ENCODE measurements at regions not wholly inside any gene's neighbourhood (a gene's known extent, or its start where the extent isn't known, plus 50 kb on each side); places are given as distances from the start of the nearest gene placed in this dataset.
"Not testable (repeated sequence)": the region's sequence is repeated elsewhere in the genome, so short reads cannot be mapped to it uniquely, and the experiment has no call there.

DNA sequence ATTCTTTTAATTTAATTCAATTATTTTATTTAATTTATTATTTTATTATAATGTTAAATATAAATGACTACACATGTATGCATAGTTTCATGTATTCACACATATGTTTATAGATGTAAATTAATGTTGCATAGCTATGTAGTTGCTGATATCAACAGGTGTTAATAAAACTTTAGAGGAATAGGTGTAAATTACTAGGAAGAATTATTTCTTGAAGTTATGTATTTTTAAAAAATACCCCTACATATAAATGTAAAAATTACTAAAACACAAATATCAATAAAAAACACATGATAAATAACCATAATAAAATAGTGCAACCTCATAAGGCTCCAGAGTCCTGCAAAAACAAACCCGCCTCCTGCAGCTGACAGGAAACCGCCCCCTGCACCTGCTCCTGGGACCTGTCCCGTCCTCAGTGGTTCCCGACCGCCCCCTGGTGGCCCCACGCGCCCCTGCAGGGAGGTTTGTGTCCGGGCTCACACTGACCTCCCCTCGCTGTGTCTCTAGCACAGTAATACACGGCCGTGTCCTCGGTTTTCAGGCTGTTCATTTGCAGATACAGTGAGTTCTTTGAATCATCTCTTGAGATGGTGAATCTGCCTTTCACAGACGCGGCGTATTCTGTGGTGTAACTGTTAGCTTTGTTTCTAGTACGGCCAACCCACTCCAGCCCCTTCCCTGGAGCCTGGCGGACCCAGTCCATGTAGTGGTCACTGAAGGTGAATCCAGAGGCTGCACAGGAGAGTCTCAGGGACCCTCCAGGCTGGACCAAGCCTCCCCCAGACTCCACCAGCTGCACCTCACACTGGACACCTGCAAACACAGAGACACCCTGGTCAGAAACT, 1264.0 kb downstream of the TMEM121 start:
- Mint-ChIP-seq H3K27me3 (peaks cover 2 to 9% (median 4%) of the 10 kb centered on the region in 5 donors), H3K4me1 (peaks cover 8 to 27% (median 17%) of the 10 kb centered on the region in 4 donors), H3K36me3 (no peaks in the 10 kb centered on the region), H3K4me3 (peak overlapping the region in 4 of 10 donors; percentile 13 to 50 (median 19)), H3K27ac (no peak overlapping the region), H3K9me3 (no peaks in the 10 kb centered on the region)
- ATAC-seq (peak; percentile 82 to 87), DNase-seq (peak; percentile 59 to 85 (median 65))
- POLR2A ChIA-PET = no interaction called here

- H3K36me3 Mint-ChIP-seq = no peaks in the 10 kb centered on the region
- H3K27ac Mint-ChIP-seq = no peak overlapping the region
- H3K9me3 Mint-ChIP-seq = peaks cover 0 to under 1% (median 0%) of the 10 kb centered on the region in 9 donors
- POLR2A ChIA-PET = no interaction called here
- H3K4me3 Mint-ChIP-seq = no peak overlapping the region
- H3K4me1 Mint-ChIP-seq = peaks cover 7 to 26% (median 17%) of the 10 kb centered on the region in 4 donors
- peaks cover 0 to 6% (median 3%) of the 10 kb centered on the region in 5 donors for H3K27me3 Mint-ChIP-seq
- DNase-seq (no peak), ATAC-seq (no peak)
These were observed 1266.2 kb downstream of the TMEM121 start for GRCh38 chr14:106792543-106792942.

DNA sequence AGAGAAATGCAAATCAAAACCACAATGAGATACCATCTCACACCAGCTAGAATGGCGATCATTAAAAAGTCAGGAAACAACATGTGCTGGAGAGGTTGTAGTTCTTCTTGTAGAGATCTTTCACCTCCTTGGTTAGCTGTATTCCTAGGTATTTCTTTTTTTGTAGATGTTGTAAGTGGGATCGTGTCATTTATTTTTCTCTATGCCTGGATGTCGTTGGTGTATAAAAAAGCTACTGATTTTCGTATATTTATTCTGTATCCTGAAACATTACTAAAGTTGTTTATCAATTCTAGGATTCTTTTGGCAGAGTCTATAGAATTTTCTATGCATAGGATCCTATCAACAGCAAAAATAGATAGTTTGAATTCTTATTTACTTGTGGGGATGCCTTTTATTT, 1271.8 kb downstream of the TMEM121 start:
- DNase-seq, POLR2A ChIA-PET, H3K4me3 Mint-ChIP-seq, ATAC-seq, H3K4me1 Mint-ChIP-seq, H3K9me3 Mint-ChIP-seq, H3K27ac Mint-ChIP-seq, H3K36me3 Mint-ChIP-seq: not testable (repeated sequence)
- H3K27me3 Mint-ChIP-seq = peaks cover 20 to 49% (median 22%) of the 10 kb centered on the region in 5 donors

GRCh38 chr14:106802413-106803364, 1276.3 kb downstream of the TMEM121 start:
- peak overlapping the region in 1 of 10 donors; percentile 26 for H3K27ac Mint-ChIP-seq
- DNase-seq = no peak
- H3K27me3 Mint-ChIP-seq = peaks cover 22 to 61% (median 28%) of the 10 kb centered on the region in 5 donors
- H3K4me3 Mint-ChIP-seq = no peak overlapping the region
- no peaks in the 10 kb centered on the region for H3K36me3 Mint-ChIP-seq
- no peaks in the 10 kb centered on the region for H3K4me1 Mint-ChIP-seq
- no peak for ATAC-seq
- peaks cover 0 to under 1% (median 0%) of the 10 kb centered on the region in 9 donors for H3K9me3 Mint-ChIP-seq
- POLR2A ChIA-PET = no interaction called here

- POLR2A ChIA-PET = no interaction called here
- H3K27me3 Mint-ChIP-seq = peaks cover 16 to 54% (median 23%) of the 10 kb centered on the region in 5 donors
- ATAC-seq = no peak
These were observed 1277.0 kb downstream of the TMEM121 start for GRCh38 chr14:106803379-106803778.

DNA sequence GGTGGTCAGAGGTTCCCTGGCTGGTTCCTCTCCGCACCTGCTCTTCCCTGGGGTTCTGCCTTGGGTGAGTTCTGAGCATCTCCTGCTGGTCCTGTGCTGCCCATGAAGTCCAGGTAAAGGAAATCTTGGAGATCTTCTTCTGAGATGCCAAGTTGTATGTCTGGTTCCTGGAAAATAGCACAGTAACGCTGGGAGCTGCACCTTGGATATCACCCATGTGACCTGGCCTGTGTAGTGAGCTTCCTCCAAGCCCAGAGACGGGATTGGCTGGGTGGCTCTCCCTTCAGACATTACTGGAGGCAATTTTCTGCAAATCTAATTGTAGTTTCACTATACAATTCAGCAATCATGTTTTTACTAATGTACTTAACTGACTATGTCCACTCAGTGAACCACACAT, 1281.1 kb downstream of the TMEM121 start:
- POLR2A ChIA-PET = no interaction called here
- Mint-ChIP-seq H3K27me3 (peaks cover 5 to 20% (median 15%) of the 10 kb centered on the region in 5 donors), H3K27ac (no peak overlapping the region), H3K4me1 (peaks cover 5 to 16% (median 14%) of the 10 kb centered on the region in 4 donors), H3K9me3 (no peaks in the 10 kb centered on the region), H3K4me3 (no peak overlapping the region), H3K36me3 (no peaks in the 10 kb centered on the region)
- ATAC-seq (no peak), DNase-seq (no peak)

More at GRCh38 chr14:106803379-106803778, 1277.0 kb downstream of the TMEM121 start:
- no peak for DNase-seq
- no peaks in the 10 kb centered on the region for H3K36me3 Mint-ChIP-seq
- H3K4me1 Mint-ChIP-seq = no peaks in the 10 kb centered on the region
- no peak overlapping the region for H3K4me3 Mint-ChIP-seq
- no peaks in the 10 kb centered on the region for H3K9me3 Mint-ChIP-seq
- no peak overlapping the region for H3K27ac Mint-ChIP-seq

DNA sequence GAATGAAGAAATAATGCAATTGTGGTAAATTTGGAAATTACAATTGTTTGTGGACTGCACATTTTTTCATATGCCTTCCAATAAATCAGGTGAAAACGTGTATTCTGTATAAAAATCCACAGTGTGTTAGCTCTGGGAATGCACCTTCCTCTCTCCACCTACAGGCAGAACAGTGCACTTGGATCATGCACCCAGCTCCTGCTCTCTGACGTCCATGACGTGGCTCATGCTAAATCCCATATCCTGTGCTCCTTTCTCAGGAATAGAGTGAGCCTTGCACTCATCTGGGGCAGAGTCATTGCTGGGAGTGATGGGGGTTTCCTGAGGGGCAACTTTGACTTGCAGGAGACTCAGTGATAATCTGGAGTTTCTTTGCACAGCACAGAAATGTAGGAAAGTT, 1282.1 kb downstream of the TMEM121 start:
- Mint-ChIP-seq H3K4me1 (peaks cover 5 to 16% (median 14%) of the 10 kb centered on the region in 4 donors), H3K27me3 (peaks cover 5 to 10% (median 6%) of the 10 kb centered on the region in 5 donors), H3K9me3 (no peaks in the 10 kb centered on the region), H3K36me3 (no peaks in the 10 kb centered on the region), H3K27ac (no peak overlapping the region), H3K4me3 (no peak overlapping the region)
- POLR2A ChIA-PET = no interaction called here
- DNase-seq (no peak), ATAC-seq (no peak)

DNA sequence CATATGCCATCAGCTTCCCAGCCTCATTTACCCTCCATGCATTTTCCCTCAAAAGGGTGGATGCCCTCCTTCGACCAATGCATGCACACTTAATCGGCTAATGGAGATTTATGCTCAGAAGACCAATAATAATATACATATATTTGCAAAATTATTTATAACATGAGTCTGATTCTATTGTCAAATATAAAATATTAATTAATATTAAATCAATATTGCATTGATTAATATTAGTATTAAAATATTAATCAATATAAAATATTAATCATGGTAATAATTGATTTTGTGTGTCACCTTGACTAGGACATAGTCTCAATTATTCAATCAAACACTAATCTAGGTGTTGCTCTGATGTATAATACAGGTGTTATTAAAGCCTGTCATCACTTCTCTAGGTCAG, 1282.5 kb downstream of the TMEM121 start:
- DNase-seq = no peak
- Mint-ChIP-seq H3K27me3 (peaks cover 4 to 6% (median 5%) of the 10 kb centered on the region in 5 donors), H3K4me3 (no peak overlapping the region), H3K9me3 (no peaks in the 10 kb centered on the region), H3K4me1 (peaks cover 5 to 16% (median 14%) of the 10 kb centered on the region in 4 donors), H3K27ac (no peak overlapping the region), H3K36me3 (no peaks in the 10 kb centered on the region)
- ATAC-seq = no peak
- POLR2A ChIA-PET = no interaction called here

DNA sequence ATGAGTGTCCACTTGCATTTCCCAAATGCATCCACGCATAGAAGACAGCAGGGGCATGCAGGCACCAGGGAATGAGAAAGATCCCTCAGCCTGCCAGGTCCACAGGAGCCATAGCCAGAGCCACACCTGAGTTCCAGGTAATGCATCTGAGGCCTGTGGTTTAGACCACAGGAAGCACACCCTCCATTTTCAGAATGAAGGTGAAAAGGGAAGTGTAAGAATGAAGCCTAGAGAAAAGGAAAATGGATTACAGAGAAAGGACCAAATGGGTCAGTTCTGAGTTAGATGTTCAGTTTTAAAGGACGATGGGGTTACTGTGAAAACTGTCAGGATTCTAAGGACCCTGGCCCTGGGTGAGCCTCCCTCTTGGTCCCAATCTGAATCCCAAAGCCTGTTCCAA, 1283.2 kb downstream of the TMEM121 start:
- H3K27me3 Mint-ChIP-seq = peaks cover 0 to 4% (median 0%) of the 10 kb centered on the region in 5 donors
- H3K4me3 Mint-ChIP-seq = peak overlapping the region in 2 of 10 donors; percentile 6 to 30
- ATAC-seq (no peak), DNase-seq (no peak)
- H3K27ac Mint-ChIP-seq = peak overlapping the region in 1 of 10 donors; percentile 78
- H3K36me3 Mint-ChIP-seq = no peaks in the 10 kb centered on the region
- no peaks in the 10 kb centered on the region for H3K9me3 Mint-ChIP-seq
- POLR2A ChIA-PET = no interaction called here
- H3K4me1 Mint-ChIP-seq = peaks cover 5 to 16% (median 14%) of the 10 kb centered on the region in 4 donors

- H3K4me3 Mint-ChIP-seq, H3K9me3 Mint-ChIP-seq, H3K36me3 Mint-ChIP-seq, POLR2A ChIA-PET, H3K27me3 Mint-ChIP-seq: not testable (repeated sequence)
- Mint-ChIP-seq H3K27ac (peak overlapping the region in 1 of 10 donors; percentile 67), H3K4me1 (peaks cover 5 to 16% (median 14%) of the 10 kb centered on the region in 4 donors)
- peak in 1 of 10 donors; percentile 15 for DNase-seq
- ATAC-seq = peak; percentile 54 to 63
These were observed 1283.8 kb downstream of the TMEM121 start for GRCh38 chr14:106810168-106810567.

GRCh38 chr14:106811162-106811561, 1284.8 kb downstream of the TMEM121 start:
- Mint-ChIP-seq H3K27me3 (peaks cover 0 to 2% (median 0%) of the 10 kb centered on the region in 5 donors), H3K36me3 (no peaks in the 10 kb centered on the region), H3K4me1 (peaks cover 5 to 16% (median 14%) of the 10 kb centered on the region in 4 donors), H3K27ac (peak overlapping the region in 1 of 10 donors; percentile 43), H3K9me3 (no peaks in the 10 kb centered on the region), H3K4me3 (no peak overlapping the region)
- POLR2A ChIA-PET = no interaction called here
- no peak for ATAC-seq
- no peak for DNase-seq

- no peaks in the 10 kb centered on the region for H3K9me3 Mint-ChIP-seq
- no peak overlapping the region for H3K4me3 Mint-ChIP-seq
- peaks cover 5 to 16% (median 14%) of the 10 kb centered on the region in 4 donors for H3K4me1 Mint-ChIP-seq
- ATAC-seq = no peak
- DNase-seq = no peak
- POLR2A ChIA-PET = no interaction called here
- H3K27me3 Mint-ChIP-seq = peaks cover 0 to 3% (median 0%) of the 10 kb centered on the region in 5 donors
- no peak overlapping the region for H3K27ac Mint-ChIP-seq
- no peaks in the 10 kb centered on the region for H3K36me3 Mint-ChIP-seq
These were observed 1286.5 kb downstream of the TMEM121 start for GRCh38 chr14:106812788-106813476.
